WTC11 (cell line): ENCODE measurements at regions not wholly inside any gene's neighbourhood (a gene's known extent, or its start where the extent isn't known, plus 50 kb on each side); places are given as distances from the start of the nearest gene placed in this dataset.
"Not testable (repeated sequence)": the region's sequence is repeated elsewhere in the genome, so short reads cannot be mapped to it uniquely, and the experiment has no call there.

Experiments
- ATAC-seq: fragments of 200-7000 bp; cut with Tn5 transposase; 2 replicates; pipeline ENCODE4 v1.10.0; 2021; ENCODE audit warnings: mild to moderate bottlenecking, moderate library complexity
- CTCF ChIA-PET: fragments of 300-600 bp; sonication (Branson Sonifier 250); formaldehyde crosslinking; loops from one replicate; lab custom pipeline; 2021; ENCODE audit warnings: antibody characterized with exemption; lab: Charles Lee
- POLR2A ChIA-PET: fragments of 350-600 bp; sonication (Branson Sonifier 250); formaldehyde crosslinking; loops from one replicate; lab custom pipeline; 2021; ENCODE audit warnings: antibody characterized with exemption; lab: Charles Lee
- DNase-seq: peaks from one replicate; pipeline ENCODE4 v3.0.0; 2021; ENCODE audit warnings: low spot score
- H3K27ac Mint-ChIP-seq: 2 replicates; pipeline ENCODE4 v1.8.0; 2021; ENCODE audit warnings: mixed read lengths
- H3K27me3 Mint-ChIP-seq: 2 replicates; pipeline ENCODE4 v1.8.0; 2021; ENCODE audit warnings: low read depth, mild to moderate bottlenecking, moderate library complexity, mixed read lengths
- H3K36me3 Mint-ChIP-seq: 2 replicates; pipeline ENCODE4 v1.8.0; 2021; ENCODE audit warnings: mixed read lengths
- H3K4me1 Mint-ChIP-seq: 2 replicates; pipeline ENCODE4 v1.8.0; 2022; ENCODE audit warnings: mixed read lengths
- H3K4me3 Mint-ChIP-seq: 2 replicates; pipeline ENCODE4 v1.8.0; 2021; ENCODE audit warnings: mild to moderate bottlenecking, moderate library complexity, mixed read lengths
- H3K9me3 Mint-ChIP-seq: 2 replicates; pipeline ENCODE4 v1.8.0; 2021; ENCODE audit warnings: mixed read lengths
- ARID4B ChIP-seq: sonication (generic); formaldehyde crosslinking; IDR thresholded peaks from 2 replicates; pipeline ENCODE4 v1.8.0; 2023; ENCODE audit warnings: missing genetic modification reagents, mild to moderate bottlenecking, borderline replicate concordance
- ATF2 ChIP-seq: sonication (generic); formaldehyde crosslinking; IDR thresholded peaks from 2 replicates; pipeline ENCODE4 v1.8.1; 2022; ENCODE audit warnings: low read depth, missing genetic modification reagents, borderline replicate concordance
- E2F1 ChIP-seq: sonication (generic); formaldehyde crosslinking; IDR thresholded peaks from 2 replicates; pipeline ENCODE4 v1.8.0; 2022; ENCODE audit warnings: mild to moderate bottlenecking, missing genetic modification reagents
- GABPB1 ChIP-seq: sonication (generic); formaldehyde crosslinking; IDR thresholded peaks from 2 replicates; pipeline ENCODE4 v1.8.1; 2023; ENCODE audit warnings: mild to moderate bottlenecking, missing genetic modification reagents
- HMGA2 ChIP-seq: fragments of 250-450 bp; sonication (Bioruptor Pico); IDR thresholded peaks from 2 replicates; pipeline ENCODE4 v1.4.0; 2021; ENCODE audit warnings: mild to moderate bottlenecking, moderate library complexity
- KAT7 ChIP-seq: sonication (generic); formaldehyde crosslinking; IDR thresholded peaks from 2 replicates; pipeline ENCODE4 v1.8.1; 2023; ENCODE audit warnings: missing genetic modification reagents, mild to moderate bottlenecking, borderline replicate concordance
- MYBL2 ChIP-seq: sonication (generic); formaldehyde crosslinking; IDR thresholded peaks from 2 replicates; pipeline ENCODE4 v1.8.1; 2023; ENCODE audit warnings: mild to moderate bottlenecking, moderate library complexity, missing genetic modification reagents
- TP53 ChIP-seq: sonication (generic); formaldehyde crosslinking; IDR thresholded peaks from 2 replicates; pipeline ENCODE4 v1.8.1; 2023; ENCODE audit warnings: mild to moderate bottlenecking, missing genetic modification reagents
- ZNF317 ChIP-seq: sonication (generic); formaldehyde crosslinking; IDR thresholded peaks from 2 replicates; pipeline ENCODE4 v1.8.1; 2023; ENCODE audit warnings: low read depth, mild to moderate bottlenecking, moderate library complexity, missing genetic modification reagents, borderline replicate concordance
- TF ChIP-seq, protein P1 (sequence below): sonication (generic); formaldehyde crosslinking; IDR thresholded peaks from 2 replicates; pipeline ENCODE4 v1.8.0; 2023; ENCODE audit warnings: mild to moderate bottlenecking, missing genetic modification reagents
- TF ChIP-seq, protein P2 (sequence below): fragments of 250-450 bp; sonication (Bioruptor Pico); IDR thresholded peaks from 2 replicates; pipeline ENCODE4 v1.8.0; 2021; ENCODE audit warnings: mild to moderate bottlenecking
- TF ChIP-seq, protein P3 (sequence below): sonication (generic); formaldehyde crosslinking; IDR thresholded peaks from 2 replicates; pipeline ENCODE4 v1.8.0; 2022; ENCODE audit warnings: mild to moderate bottlenecking, missing genetic modification reagents
- TF ChIP-seq, protein P4 (sequence below): sonication (generic); formaldehyde crosslinking; IDR thresholded peaks from 2 replicates; pipeline ENCODE4 v1.8.1; 2023; ENCODE audit warnings: mild to moderate bottlenecking, moderate library complexity, missing genetic modification reagents

GRCh38 chr6:27544612-27545260, 71.8 kb upstream of the ZNF184 start (continued):
- TF ChIP-seq, protein P1, sequence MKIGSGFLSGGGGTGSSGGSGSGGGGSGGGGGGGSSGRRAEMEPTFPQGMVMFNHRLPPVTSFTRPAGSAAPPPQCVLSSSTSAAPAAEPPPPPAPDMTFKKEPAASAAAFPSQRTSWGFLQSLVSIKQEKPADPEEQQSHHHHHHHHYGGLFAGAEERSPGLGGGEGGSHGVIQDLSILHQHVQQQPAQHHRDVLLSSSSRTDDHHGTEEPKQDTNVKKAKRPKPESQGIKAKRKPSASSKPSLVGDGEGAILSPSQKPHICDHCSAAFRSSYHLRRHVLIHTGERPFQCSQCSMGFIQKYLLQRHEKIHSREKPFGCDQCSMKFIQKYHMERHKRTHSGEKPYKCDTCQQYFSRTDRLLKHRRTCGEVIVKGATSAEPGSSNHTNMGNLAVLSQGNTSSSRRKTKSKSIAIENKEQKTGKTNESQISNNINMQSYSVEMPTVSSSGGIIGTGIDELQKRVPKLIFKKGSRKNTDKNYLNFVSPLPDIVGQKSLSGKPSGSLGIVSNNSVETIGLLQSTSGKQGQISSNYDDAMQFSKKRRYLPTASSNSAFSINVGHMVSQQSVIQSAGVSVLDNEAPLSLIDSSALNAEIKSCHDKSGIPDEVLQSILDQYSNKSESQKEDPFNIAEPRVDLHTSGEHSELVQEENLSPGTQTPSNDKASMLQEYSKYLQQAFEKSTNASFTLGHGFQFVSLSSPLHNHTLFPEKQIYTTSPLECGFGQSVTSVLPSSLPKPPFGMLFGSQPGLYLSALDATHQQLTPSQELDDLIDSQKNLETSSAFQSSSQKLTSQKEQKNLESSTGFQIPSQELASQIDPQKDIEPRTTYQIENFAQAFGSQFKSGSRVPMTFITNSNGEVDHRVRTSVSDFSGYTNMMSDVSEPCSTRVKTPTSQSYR (CRISPR knock-in tag): no peak
- TF ChIP-seq TP53: no peak
- no peak for TF ChIP-seq ZNF317 (CRISPR knock-in tag)
- TF ChIP-seq ARID4B (CRISPR knock-in tag): no peak
- no peak for TF ChIP-seq GABPB1
- TF ChIP-seq MYBL2 (CRISPR knock-in tag): no peak
- TF ChIP-seq, protein P2, sequence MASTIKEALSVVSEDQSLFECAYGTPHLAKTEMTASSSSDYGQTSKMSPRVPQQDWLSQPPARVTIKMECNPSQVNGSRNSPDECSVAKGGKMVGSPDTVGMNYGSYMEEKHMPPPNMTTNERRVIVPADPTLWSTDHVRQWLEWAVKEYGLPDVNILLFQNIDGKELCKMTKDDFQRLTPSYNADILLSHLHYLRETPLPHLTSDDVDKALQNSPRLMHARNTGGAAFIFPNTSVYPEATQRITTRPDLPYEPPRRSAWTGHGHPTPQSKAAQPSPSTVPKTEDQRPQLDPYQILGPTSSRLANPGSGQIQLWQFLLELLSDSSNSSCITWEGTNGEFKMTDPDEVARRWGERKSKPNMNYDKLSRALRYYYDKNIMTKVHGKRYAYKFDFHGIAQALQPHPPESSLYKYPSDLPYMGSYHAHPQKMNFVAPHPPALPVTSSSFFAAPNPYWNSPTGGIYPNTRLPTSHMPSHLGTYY: no peak
- TF ChIP-seq, protein P3, sequence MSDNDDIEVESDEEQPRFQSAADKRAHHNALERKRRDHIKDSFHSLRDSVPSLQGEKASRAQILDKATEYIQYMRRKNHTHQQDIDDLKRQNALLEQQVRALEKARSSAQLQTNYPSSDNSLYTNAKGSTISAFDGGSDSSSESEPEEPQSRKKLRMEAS: no peak
- TF ChIP-seq HMGA2 (CRISPR knock-in tag): no peak
- TF ChIP-seq KAT7 (CRISPR knock-in tag): no peak
- TF ChIP-seq E2F1 (CRISPR knock-in tag): no peak
- TF ChIP-seq ATF2 (CRISPR knock-in tag): no peak

DNA sequence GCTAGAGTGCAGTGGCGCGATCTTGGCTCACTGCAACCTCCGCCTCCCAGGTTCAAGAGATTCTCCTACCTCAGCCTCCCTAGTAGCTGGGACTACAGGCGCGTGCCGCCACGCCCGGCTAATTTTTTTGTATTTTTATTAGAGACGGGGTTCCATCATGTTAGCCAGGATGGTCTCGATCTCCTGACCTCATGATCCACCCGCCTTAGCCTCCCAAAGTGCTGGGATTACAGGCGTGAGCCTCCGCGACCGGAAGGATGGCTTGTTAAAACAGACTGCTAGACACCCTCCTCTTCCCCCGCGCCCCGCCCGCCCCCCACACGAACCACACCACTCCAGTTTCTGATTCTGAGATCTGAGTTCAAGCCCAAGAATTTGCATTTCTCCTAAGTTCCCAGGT, 71.2 kb upstream of the ZNF184 start:
- peaks cover 37% of the 10 kb centered on the region for H3K27me3 Mint-ChIP-seq
- POLR2A ChIA-PET: interaction anchor here (0.9 to 1.2 kb wide), 2 partner anchors 58 to 323 kb away, joined by 3 read pairs; no protein-coding TSS in a partner anchor
- DNase-seq, H3K9me3 Mint-ChIP-seq, H3K36me3 Mint-ChIP-seq, CTCF ChIA-PET, H3K27ac Mint-ChIP-seq, ATAC-seq: not testable (repeated sequence)
- H3K4me3 Mint-ChIP-seq: peak overlapping the region; percentile 96
- TF ChIP-seq, protein P4, sequence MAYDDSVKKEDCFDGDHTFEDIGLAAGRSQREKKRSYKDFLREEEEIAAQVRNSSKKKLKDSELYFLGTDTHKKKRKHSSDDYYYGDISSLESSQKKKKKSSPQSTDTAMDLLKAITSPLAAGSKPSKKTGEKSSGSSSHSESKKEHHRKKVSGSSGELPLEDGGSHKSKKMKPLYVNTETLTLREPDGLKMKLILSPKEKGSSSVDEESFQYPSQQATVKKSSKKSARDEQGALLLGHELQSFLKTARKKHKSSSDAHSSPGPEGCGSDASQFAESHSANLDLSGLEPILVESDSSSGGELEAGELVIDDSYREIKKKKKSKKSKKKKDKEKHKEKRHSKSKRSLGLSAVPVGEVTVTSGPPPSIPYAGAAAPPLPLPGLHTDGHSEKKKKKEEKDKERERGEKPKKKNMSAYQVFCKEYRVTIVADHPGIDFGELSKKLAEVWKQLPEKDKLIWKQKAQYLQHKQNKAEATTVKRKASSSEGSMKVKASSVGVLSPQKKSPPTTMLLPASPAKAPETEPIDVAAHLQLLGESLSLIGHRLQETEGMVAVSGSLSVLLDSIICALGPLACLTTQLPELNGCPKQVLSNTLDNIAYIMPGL (CRISPR knock-in tag): peak; percentile 63
- H3K4me1 Mint-ChIP-seq: peaks cover 28% of the 10 kb centered on the region
